IMR-90 (cell line): ENCODE measurements at regions not wholly inside any gene's neighbourhood (a gene's known extent, or its start where the extent isn't known, plus 50 kb on each side); places are given as distances from the start of the nearest gene placed in this dataset.

Source experiments
- ATAC-seq: fragments of 200-7000 bp; cut with Tn5 transposase; 2 replicates; pipeline ENCODE4 v1.9.1; 2020; ENCODE audit warnings: low read depth, mild to moderate bottlenecking, moderate library complexity
- BruUV-seq: library from RNA; stranded (reverse); fragments of 400-500 nt; replicated peaks from 2 replicates; lab custom pipeline; 2021; lab: Mats Ljungman, UMichigan
- CTCF ChIA-PET: fragments of 300-600 bp; formaldehyde crosslinking; extraction: SDS; loops from one replicate; lab custom pipeline; 2021; ENCODE audit warnings: antibody characterized with exemption; lab: Yijun Ruan, JAX
- POLR2A ChIA-PET: fragments of 300-600 bp; sonication (Branson Sonifier 250); formaldehyde crosslinking; loops from one replicate; lab custom pipeline; 2022; ENCODE audit warnings: antibody characterized with exemption; ENCODE audit not compliant: unreplicated experiment; lab: Charles Lee
- DNase-seq: peaks from one replicate; pipeline ENCODE4 v3.0.0; 2013
- H2AFZ ChIP-seq: replicated peaks from 2 replicates; pipeline ENCODE3; 2013; ENCODE audit warnings: low read length, mild to moderate bottlenecking; ENCODE audit not compliant: poor library complexity
- H2AK5ac ChIP-seq: 2 replicates; pipeline ENCODE4 v1.6.1; 2013; ENCODE audit warnings: low read depth, low read length, inconsistent platforms
- H2AK9ac ChIP-seq: replicated peaks from 2 replicates; pipeline ENCODE3; 2013; ENCODE audit warnings: mild to moderate bottlenecking, low read depth, low read length, moderate library complexity; ENCODE audit not compliant: poor library complexity
- H2BK120ac ChIP-seq: 2 replicates; pipeline ENCODE4 v1.6.1; 2013; ENCODE audit warnings: low read depth, low read length, inconsistent platforms
- H2BK15ac ChIP-seq: 3 replicates; pipeline ENCODE4 v1.6.1; 2013; ENCODE audit warnings: low read depth, low read length, inconsistent platforms
- H2BK20ac ChIP-seq: 2 replicates; pipeline ENCODE4 v1.6.1; 2013; ENCODE audit warnings: low read depth, mild to moderate bottlenecking, inconsistent platforms, low read length, moderate library complexity
- H2BK5ac ChIP-seq: 2 replicates; pipeline ENCODE4 v1.6.1; 2013; ENCODE audit warnings: mild to moderate bottlenecking, low read depth, low read length, inconsistent platforms; ENCODE audit not compliant: poor library complexity, severe bottlenecking
- H3K14ac ChIP-seq: replicated peaks from 2 replicates; pipeline ENCODE4 v1.6.1; 2013; ENCODE audit warnings: low read depth, low read length, inconsistent platforms
- H3K18ac ChIP-seq: 2 replicates; pipeline ENCODE4 v1.6.1; 2013; ENCODE audit warnings: low read depth, low read length, control low read depth
- H3K23ac ChIP-seq: 2 replicates; pipeline ENCODE4 v1.6.1; 2013; ENCODE audit warnings: low read depth, low read length, inconsistent platforms
- H3K27ac ChIP-seq: 2 replicates; pipeline ENCODE4 v1.5.1; 2013; ENCODE audit warnings: mild to moderate bottlenecking, control low read depth, low read length; ENCODE audit not compliant: insufficient read depth
- H3K27me3 ChIP-seq: 2 replicates; pipeline ENCODE4 v1.6.1; 2013; ENCODE audit warnings: low read length; ENCODE audit not compliant: control insufficient read depth, insufficient read depth
- H3K36me3 ChIP-seq: 2 replicates; pipeline ENCODE4 v1.6.1; 2013; ENCODE audit warnings: low read length, mixed read lengths; ENCODE audit not compliant: control insufficient read depth, insufficient read depth
- H3K4ac ChIP-seq: 2 replicates; pipeline ENCODE4 v1.6.1; 2013; ENCODE audit warnings: low read depth, low read length, inconsistent platforms
- H3K4me1 ChIP-seq: 2 replicates; pipeline ENCODE4 v1.6.1; 2013; ENCODE audit warnings: low read length, mixed read lengths; ENCODE audit not compliant: control insufficient read depth, insufficient read depth
- H3K4me2 ChIP-seq: 2 replicates; pipeline ENCODE4 v1.6.1; 2013; ENCODE audit warnings: low read depth, mild to moderate bottlenecking, control low read depth, low read length, moderate library complexity
- H3K4me3 ChIP-seq: 2 replicates; pipeline ENCODE4 v1.5.1; 2013; ENCODE audit warnings: low read depth, mild to moderate bottlenecking, control low read depth, low read length, moderate library complexity; ENCODE audit not compliant: insufficient read depth
- H3K56ac ChIP-seq: 2 replicates; pipeline ENCODE4 v1.6.1; 2013; ENCODE audit warnings: low read length, inconsistent platforms; ENCODE audit not compliant: insufficient read depth; ENCODE audit errors: extremely low read depth
- H3K79me1 ChIP-seq, 2 experiments: 2 replicates each; pipeline ENCODE4 v1.6.1; 2013; ENCODE audit warnings: low read length in 2 of 2, inconsistent platforms in 1 of 2, low read depth in 1 of 2
- H3K9ac ChIP-seq: 2 replicates; pipeline ENCODE4 v1.6.1; 2013; ENCODE audit warnings: low read depth, low read length, control low read depth
- H3K9me1 ChIP-seq: 2 replicates; pipeline ENCODE4 v1.6.1; 2013; ENCODE audit warnings: low read length, inconsistent platforms; ENCODE audit not compliant: insufficient read depth
- H3K9me3 ChIP-seq: 2 replicates; pipeline ENCODE4 v1.6.1; 2013; ENCODE audit warnings: low read length; ENCODE audit not compliant: control insufficient read depth, insufficient read depth
- H4K20me1 ChIP-seq: 2 replicates; pipeline ENCODE4 v1.6.1; 2013; ENCODE audit warnings: low read length, inconsistent platforms; ENCODE audit not compliant: insufficient read depth
- H4K5ac ChIP-seq: 2 replicates; pipeline ENCODE4 v1.6.1; 2013; ENCODE audit warnings: mild to moderate bottlenecking, low read depth, low read length, control low read depth
- H4K8ac ChIP-seq, 2 experiments: 2 replicates each; pipeline ENCODE4 v1.6.1; 2013; ENCODE audit warnings: low read depth in 2 of 2, low read length in 2 of 2, control low read depth in 1 of 2, inconsistent platforms in 1 of 2
- H4K91ac ChIP-seq: 2 replicates; pipeline ENCODE4 v1.6.1; 2013; ENCODE audit warnings: low read depth, low read length, inconsistent platforms; ENCODE audit not compliant: insufficient read depth
- BHLHE40 ChIP-seq: fragments of 150-350 bp; IDR thresholded peaks from 2 replicates; pipeline ENCODE4 v1.6.1; 2016; ENCODE audit warnings: mild to moderate bottlenecking, low read depth, low read length
- CEBPB ChIP-seq: IDR thresholded peaks from 2 replicates; pipeline ENCODE4 v1.6.1; 2012; ENCODE audit warnings: low read depth, low read length, improper control_type of control experiment
- CHD1 ChIP-seq: IDR thresholded peaks from 2 replicates; pipeline ENCODE4 v1.6.1; 2012; ENCODE audit warnings: low read depth, low read length, improper control_type of control experiment
- FOS ChIP-seq: fragments of 150-350 bp; IDR thresholded peaks from 2 replicates; pipeline ENCODE4 v1.6.1; 2016; ENCODE audit warnings: low read depth, low read length
- MXI1 ChIP-seq: IDR thresholded peaks from 2 replicates; pipeline ENCODE4 v1.6.1; 2012; ENCODE audit warnings: low read depth, mild to moderate bottlenecking, low read length, moderate library complexity, borderline replicate concordance
- NFE2L2 ChIP-seq: fragments of 150-350 bp; IDR thresholded peaks from 2 replicates; pipeline ENCODE4 v1.6.1; 2016; ENCODE audit warnings: low read depth, mild to moderate bottlenecking, low read length
- RAD21 ChIP-seq: IDR thresholded peaks from 2 replicates; pipeline ENCODE4 v1.6.1; 2012; ENCODE audit warnings: low read length, improper control_type of control experiment
- RCOR1 ChIP-seq: IDR thresholded peaks from 2 replicates; pipeline ENCODE4 v1.6.1; 2012; ENCODE audit warnings: mild to moderate bottlenecking, low read length, improper control_type of control experiment; ENCODE audit not compliant: insufficient replicate concordance
- WGBS, 2 experiments: methylation state at CpG; one replicate each; pipeline versions ENCODE4 v1.1.5 to v1.1.7; 2013; ENCODE audit warnings: missing lambda C conversion rate in 2 of 2; ENCODE audit not compliant: insufficient read length in 1 of 2; ENCODE audit errors: extremely low coverage in 2 of 2; 5-methylcytosine and 5-hydroxymethylcytosine counted together
- dilution Hi-C: fragments of 300-500 bp; cut with HindIII; formaldehyde crosslinking; loops from one replicate; pipeline ENCODE4 v1.14.3; 2018; ENCODE audit warnings: low sequenced_read_pairs; ENCODE audit not compliant: unreplicated experiment
- in situ Hi-C: fragments of 300-500 bp; cut with MboI; formaldehyde crosslinking; loops from 3 replicates; pipeline ENCODE4 v1.14.3; 2019; ENCODE audit warnings: low sequenced_read_pairs, inconsistent platforms, mixed read lengths
- intact Hi-C: fragments of 100-400 bp; cut with micrococcal nuclease; formaldehyde crosslinking; loops from 2 replicates; pipeline ENCODE4 v1.10.0; 2022
- TF ChIP-seq, protein P1 (sequence below): fragments of 150-350 bp; IDR thresholded peaks from 2 replicates; pipeline ENCODE4 v1.6.1; 2016; ENCODE audit warnings: low read depth, mild to moderate bottlenecking, low read length, moderate library complexity, borderline replicate concordance

DNA sequence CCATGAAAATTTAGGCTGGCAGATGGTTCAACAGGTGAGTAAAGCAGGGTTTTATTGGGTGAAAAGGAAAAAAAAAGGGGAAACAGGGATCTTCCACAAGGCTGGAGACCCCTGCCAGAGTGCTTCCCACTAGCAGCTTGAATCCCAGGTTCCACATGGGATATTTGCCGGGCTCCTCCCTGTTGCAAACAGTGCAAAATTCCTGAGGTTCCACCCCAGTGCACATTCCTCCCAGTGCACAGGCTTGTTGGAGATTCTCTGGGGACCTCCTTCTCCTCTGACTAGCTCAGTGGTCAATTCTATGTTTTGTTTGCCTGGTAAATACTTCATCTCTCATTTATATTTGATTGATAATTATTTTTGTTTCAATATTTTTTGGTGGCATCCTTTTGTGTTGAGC is 66.4 kb upstream of the UGT2B15 start:
- no peaks in the 10 kb centered on the region for H3K27me3 ChIP-seq
- dilution Hi-C loops, result no loop called here
- H3K4ac ChIP-seq, result no peak overlapping the region
- H3K23ac ChIP-seq, result no peak overlapping the region
- ATAC-seq, result no peak
- no peak overlapping the region for H3K18ac ChIP-seq
- no peak for DNase-seq
- no peak for TF ChIP-seq BHLHE40
- TF ChIP-seq MXI1, result no peak
- TF ChIP-seq, protein P1, sequence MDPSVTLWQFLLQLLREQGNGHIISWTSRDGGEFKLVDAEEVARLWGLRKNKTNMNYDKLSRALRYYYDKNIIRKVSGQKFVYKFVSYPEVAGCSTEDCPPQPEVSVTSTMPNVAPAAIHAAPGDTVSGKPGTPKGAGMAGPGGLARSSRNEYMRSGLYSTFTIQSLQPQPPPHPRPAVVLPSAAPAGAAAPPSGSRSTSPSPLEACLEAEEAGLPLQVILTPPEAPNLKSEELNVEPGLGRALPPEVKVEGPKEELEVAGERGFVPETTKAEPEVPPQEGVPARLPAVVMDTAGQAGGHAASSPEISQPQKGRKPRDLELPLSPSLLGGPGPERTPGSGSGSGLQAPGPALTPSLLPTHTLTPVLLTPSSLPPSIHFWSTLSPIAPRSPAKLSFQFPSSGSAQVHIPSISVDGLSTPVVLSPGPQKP, result no peak
- TF ChIP-seq CHD1, result no peak
- TF ChIP-seq RAD21, result no peak
- no peak for TF ChIP-seq FOS
- TF ChIP-seq CEBPB, result no peak
- no peak for TF ChIP-seq NFE2L2
- no peak for TF ChIP-seq RCOR1
- no peaks in the 10 kb centered on the region for H3K79me1 ChIP-seq
- H2AK5ac ChIP-seq, result no peak overlapping the region
- ChIA-PET CTCF (no interaction called here), POLR2A (no interaction called here)
- in situ Hi-C loops, result no loop called here
- no peaks in the 10 kb centered on the region for H3K9me1 ChIP-seq
- H3K14ac ChIP-seq, result no peak overlapping the region
- no peak overlapping the region for H2BK120ac ChIP-seq
- H2BK20ac ChIP-seq, result no peak overlapping the region
- no peak overlapping the region for H3K27ac ChIP-seq
- intact Hi-C loops, result no loop called here
- H4K20me1 ChIP-seq, result no peaks in the 10 kb centered on the region
- no peak overlapping the region for H2AK9ac ChIP-seq
- no peak overlapping the region for H2BK5ac ChIP-seq
- no peak overlapping the region for H2AFZ ChIP-seq
- H4K5ac ChIP-seq, result no peak overlapping the region
- H3K4me2 ChIP-seq, result no peak overlapping the region
- H3K4me1 ChIP-seq, result no peaks in the 10 kb centered on the region
- H3K36me3 ChIP-seq, result no peaks in the 10 kb centered on the region
- no peak overlapping the region for H3K56ac ChIP-seq
- BruUV-seq, result no TSS peak
- no peaks in the 10 kb centered on the region for H3K9me3 ChIP-seq
- no peak overlapping the region for H4K91ac ChIP-seq
- H4K8ac ChIP-seq, result no peak overlapping the region
- no peak overlapping the region for H2BK15ac ChIP-seq
- H3K4me3 ChIP-seq, result no peak overlapping the region
- WGBS, 2 experiments, result 33% methylated on average over 1 of the region's 1 CpG; no CpG with 5 or more reads in 1 of the 2 experiments
- no peak overlapping the region for H3K9ac ChIP-seq
